HL-60/S4 treated with retinoic acid at 250 ng/mL for 4 days and 3 days (cell line): ENCODE measurements at regions not wholly inside any gene's neighbourhood (a gene's known extent, or its start where the extent isn't known, plus 50 kb on each side); places are given as distances from the start of the nearest gene placed in this dataset.
"Not testable (repeated sequence)": the region's sequence is repeated elsewhere in the genome, so short reads cannot be mapped to it uniquely, and the experiment has no call there.

Experiments used
- in situ Hi-C: fragments of 300-500 bp; cut with MboI; formaldehyde crosslinking; loops from 2 replicates; pipeline ENCODE4 v1.7.0; 2022; ENCODE audit warnings: low sequenced_read_pairs

DNA sequence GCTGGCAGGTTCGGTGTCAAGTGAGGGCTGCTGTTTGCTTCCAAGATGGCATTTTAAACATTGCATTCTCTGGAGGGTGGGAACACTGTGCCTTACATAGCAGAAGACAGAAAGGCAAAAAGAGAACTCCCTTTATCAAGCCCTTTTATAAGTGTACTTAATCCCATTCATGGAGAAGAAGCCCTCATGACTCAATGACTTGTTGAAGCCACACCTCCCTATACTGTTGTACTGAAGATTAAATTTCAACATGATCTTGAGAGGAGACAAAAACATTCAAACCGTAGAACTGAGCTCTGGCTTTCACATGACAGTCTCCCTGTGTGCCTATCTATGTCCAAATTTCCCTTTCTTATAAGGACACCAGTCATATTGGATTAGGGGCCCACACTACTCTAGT lies 443.4 kb upstream of the CDIN1 start:
- in situ Hi-C loops: no loop called here

DNA sequence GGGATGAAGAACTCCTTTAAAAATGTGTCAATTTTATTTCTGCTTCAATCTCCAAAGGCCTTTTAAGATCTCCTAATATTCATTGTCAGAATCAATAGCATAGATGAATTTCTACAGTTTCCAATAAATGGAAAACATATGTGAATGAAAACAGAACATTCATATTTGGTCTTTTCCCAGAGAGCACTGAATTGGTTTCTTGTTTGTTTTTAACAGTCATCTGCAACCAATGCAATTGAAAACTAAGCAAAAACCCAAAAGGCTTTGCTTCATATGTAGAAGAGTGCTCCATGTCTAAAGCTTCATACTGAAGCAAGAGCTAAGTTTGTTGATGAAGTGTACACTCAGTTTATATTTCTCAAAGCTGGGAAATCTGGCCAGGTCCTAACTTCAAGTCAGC lies 426.5 kb upstream of the CDIN1 start:
- in situ Hi-C loops: no loop called here

DNA sequence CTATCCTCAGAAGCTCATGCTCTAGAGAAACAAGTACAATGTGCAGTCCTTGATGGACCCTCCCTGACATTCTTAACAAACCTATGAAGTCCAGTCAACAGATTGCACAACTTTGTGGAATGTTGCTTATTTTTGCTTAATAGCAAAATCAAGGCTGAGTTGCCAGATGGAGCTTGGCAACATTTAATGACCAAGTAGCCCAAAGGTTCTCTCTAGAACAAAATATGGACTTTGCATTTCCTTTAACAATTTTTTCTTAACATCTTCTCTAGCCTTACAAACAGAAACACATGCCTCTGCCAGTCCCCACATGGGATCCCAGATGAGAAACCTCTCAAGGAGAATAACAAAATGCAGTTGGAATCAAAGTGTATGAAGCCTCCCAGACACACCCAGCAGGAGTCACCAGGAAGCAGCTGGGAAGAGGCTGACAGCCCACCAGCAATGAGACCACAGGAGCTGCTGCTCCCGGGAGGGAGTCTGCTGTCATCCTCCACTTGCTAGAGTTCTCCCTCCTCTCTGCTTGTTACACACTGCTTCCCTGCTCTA lies 422.5 kb upstream of the CDIN1 start:
- in situ Hi-C loops: no loop called here

DNA sequence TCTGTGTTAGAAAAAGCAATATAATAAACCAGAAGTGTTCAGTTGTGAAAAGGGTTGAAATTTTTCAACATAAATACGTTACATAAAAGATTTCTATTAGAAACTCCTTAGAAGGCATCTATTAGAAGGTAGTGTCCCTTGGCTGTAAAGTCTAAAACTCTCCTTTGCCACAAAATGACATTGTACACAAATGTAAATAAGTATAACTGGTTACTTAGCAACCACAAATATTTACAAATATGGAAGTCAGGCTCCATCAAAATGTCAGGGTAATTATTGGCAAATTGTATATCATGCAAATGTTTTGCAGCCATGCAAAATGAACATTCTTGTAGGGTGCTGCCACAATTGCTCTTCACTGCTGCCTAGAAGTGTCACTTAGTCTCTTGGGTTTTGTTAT lies 419.1 kb upstream of the CDIN1 start:
- in situ Hi-C loops: no loop called here

DNA sequence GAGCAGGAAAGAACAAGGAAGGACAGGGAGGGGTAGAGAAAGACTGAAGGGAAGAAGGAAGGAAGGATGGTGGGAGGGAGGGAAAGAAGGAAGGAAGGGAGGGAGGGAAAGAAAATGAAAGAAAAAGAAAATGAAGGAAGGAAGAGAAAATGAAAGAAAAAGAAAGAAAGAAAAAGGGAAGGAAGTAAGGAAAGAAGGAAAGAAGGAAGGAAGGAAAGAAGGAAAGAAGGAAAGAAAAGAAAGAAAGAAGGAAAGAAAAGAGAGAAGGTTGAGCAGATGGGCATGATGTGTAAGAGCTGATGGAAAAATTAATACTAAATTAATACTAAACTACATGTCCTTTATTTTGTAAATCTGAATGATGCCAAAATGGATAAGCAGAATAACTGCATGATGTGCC lies 418.3 kb upstream of the CDIN1 start:
- in situ Hi-C loops: no loop called here

DNA sequence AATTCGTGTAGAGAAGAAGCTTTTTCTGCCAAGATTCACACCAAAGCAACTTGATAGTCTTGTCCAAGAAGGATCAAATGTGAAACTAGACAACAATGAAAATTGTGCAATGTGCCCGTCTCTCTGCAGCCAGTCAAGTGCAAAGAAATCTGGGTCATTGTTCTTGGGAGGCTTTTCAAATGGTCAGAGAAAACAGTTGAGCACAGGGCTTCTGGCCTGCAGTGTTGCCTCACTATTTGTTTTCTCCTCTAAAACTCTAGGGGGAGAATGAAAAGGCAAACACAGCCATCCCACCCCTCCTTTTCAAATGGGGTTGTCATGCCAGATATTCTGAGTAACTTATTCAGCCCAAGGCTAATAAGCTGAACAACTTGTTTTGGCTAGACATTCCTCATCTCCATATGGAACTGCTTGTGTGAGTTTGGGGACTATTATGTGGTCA lies 417.6 kb upstream of the CDIN1 start:
- in situ Hi-C loops: no loop called here

DNA sequence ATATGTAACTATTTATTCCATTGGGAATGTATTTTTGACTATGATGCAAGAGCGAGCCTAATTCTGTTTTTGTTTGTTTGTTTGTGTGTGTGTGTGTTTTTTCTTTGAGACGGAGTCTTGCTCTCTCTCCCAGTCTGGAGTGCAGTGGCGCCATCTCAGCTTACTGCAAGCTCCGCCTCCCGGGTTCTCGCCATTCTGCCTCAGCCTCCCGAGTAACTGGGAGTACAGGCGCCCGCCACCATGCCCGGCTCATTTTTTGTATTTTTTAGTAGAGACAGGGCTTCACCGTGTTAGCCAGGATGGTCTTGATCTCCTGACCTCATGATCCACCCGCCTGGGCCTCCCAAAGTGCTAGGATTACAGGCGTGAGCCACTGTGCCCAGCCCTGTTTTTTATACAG lies 415.4 kb upstream of the CDIN1 start:
- in situ Hi-C loops: not testable (repeated sequence)

DNA sequence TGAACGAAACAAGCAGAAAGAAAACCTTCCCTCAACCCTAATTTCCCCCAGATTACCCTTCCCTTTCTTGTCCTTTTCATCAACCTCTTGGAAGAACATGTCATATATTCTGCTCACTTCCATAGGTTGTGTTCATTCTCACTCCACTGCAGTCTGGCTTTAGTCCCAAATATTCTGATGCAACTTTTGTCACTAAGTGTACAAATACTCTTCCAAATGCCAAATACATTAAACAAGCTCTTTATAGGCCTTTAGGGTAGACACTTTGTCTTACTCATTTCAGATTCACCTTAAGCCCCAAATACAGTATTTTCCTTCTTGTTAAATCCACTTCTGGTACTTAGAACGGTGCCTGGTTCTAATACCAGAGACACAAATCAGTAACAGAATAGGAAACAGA lies 406.5 kb upstream of the CDIN1 start:
- in situ Hi-C loops: no loop called here

DNA sequence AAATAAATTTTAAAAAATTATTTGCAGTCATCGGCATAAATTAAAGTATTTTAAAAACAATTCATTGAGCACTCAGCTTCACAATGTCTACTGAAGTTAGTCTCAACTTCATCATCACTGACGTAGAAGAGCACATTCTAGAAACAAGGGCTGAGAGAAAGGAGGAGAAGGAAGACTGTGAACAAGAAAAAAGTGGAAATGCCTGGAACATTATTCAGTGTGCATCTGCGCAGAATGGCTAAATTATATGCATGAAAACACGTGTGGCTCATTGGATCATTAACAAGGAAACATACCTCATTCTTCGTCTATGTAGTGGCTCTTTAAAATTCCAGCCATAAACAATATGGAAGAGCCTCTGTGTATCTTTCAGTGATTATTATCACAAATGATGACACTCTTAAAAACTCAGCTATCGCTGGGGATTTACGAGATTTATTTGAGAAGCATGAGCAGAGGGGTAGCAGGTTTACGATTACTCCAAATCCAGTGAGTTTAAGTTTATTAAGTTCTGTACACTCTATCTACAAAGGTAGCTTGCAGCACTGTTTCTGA lies 404.2 kb upstream of the CDIN1 start:
- in situ Hi-C loops: no loop called here

DNA sequence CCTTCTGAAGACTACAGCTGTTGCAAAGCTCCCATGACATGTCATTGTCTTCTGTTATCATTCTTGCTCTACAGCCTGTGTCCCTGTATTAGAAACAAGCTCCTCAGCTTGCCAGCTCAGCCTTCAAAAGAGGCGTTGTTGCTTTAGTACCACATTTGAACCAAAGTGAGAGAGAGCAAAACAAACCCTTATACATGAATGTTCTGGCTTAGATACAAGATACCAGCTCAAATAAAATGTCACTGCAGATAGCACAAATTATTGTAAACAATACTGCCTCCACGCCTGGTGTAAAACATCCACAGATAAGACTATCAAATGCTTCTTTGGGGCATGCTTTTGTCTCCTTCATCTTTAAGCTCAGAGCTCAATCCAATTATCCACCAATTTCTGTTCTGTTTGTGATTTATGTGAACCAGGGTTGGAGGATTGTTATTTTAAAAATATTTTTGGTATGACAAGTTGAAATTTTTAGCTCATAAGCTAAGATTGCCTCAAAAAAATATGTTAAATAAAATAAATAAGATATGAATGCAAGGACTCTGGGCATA lies 403.6 kb upstream of the CDIN1 start:
- in situ Hi-C loops: no loop called here

DNA sequence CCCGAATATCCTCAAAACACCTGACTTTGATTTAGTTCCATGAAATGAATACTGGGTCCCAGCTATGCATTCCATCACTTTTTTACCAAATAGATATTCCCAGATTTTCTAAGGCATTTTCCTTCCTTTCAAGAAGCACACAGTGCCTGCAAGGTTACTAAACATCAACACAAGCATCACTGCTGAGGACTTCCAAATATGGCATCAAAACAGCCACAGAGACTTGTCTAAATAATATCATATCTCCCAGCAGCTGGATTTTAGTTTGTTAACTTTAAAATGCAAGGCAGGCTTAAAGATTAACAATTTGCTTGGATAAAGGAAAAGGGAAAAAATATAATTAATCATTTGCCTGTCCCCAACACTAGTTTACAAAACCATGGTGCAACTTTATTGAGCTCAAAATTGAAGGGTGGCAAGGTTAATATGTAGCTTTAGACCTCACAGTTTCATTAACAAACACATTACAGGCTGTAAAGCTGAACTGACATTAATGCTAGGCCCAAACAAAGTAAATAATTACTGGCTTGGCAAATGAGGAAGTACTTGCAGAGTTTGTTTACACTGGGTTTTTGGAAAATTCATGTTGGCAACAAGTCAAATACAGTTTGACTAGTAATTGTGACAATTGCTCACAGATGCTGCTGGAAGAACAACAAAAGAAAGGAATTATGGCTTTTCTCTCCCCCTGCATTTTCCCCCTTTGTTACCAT lies 401.7 kb upstream of the CDIN1 start:
- in situ Hi-C loops: no loop called here

DNA sequence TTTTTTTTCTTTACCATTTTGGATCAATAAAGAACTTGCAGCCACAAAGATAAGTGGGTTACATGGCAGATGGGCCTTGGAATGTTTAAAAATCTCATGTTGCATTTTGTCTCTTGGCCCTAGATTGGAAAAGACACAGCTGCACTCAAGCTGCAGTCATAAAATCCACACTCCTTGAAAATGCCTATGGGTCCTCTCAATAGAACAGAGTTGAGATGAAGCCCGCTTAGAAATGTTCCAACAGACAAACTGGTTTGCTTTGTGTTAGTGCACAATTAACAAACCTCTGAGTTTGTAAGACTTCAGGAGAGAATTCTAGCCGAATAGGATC lies 401.2 kb upstream of the CDIN1 start:
- in situ Hi-C loops: no loop called here

DNA sequence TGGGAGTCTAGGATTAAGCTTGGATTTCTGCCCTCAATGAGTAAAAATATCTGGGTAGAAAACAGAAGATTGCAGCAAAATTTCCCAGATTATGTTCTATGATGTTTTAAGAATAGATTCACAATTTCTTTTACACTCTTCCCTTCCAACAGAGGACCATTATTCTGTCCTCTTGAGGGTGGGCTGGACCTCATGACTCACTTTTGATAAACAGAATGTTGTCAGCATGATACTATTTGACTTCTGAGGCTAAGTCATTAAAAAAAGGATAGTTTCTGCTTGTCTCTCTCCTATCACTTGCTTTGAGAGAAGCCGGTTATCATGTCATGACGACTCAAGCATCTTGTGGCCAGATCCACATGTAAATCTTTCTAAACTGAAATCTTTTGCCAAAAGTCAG lies 396.2 kb upstream of the CDIN1 start:
- in situ Hi-C loops: no loop called here

DNA sequence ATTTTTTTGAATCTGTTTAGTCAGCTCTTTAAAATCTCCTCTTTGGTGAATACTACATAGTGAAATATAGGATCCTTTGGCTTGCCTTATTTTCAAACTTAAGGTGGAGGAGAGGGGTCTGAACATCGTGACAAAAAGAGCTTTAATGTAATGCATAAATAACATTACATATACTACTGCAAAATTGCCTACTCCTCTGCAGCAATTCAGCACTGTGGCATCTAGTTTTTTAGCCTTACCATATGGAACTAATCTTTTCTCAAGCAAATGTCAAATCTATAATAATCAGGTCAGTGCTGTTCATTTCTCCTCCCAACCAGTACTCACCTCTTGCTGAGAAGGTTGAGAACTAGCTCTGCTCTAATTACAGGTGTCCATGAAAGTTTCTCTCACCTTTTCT lies 394.0 kb upstream of the CDIN1 start:
- in situ Hi-C loops: no loop called here

DNA sequence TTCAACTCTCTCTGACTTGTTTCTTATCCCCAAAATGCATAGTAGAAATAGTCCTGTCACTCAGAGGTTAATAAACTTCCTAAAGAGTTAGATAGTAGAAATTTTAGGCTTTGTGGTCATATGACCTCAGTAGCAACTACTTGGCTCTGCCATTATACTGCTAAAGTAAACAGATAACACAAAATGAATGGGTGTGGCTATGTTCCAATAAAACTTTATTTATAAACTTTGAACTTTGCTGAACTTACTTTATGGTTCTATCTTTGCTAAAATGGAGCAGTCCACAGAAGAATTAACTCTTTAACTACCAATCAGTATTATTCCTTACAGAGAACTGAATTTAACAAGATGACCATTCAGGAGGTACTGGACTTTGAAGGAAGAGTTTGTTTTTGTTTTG lies 393.6 kb upstream of the CDIN1 start:
- in situ Hi-C loops: no loop called here

DNA sequence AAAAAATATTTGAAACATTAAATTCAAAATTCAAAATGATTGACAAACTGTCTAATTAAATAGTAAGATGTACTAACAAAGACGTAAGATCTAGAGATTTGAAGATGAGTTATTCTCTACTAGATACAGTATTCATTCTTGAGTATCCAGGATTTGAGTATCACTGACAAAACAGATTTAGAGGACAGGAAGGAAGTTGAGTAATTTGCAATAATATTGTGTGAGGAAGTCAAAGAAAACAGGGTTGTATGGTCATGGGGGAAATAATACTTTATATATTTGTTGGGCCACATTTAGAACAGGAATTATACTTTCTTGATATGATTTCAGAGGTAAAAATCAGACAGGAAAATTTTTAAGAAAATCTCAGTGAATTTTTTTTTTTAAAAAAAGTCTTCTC lies 393.1 kb upstream of the CDIN1 start:
- in situ Hi-C loops: no loop called here

DNA sequence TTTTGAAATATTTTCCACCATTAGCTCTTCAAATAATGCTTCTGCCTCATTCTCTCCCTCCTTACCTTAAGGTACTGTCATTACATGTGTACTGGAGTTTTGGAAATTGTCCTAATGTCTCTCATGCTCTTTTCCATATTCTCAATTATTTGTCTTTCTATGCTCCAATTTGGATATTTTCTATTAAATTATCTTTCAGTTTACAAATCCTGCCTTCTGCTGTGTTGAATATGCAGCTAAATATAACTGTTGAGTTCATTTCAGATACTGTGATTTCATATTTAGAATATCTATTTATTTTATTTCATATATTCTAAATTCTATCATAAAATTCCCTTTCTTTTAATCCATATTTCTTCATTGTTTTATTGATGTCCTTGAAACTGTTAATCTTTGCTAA lies 388.0 kb upstream of the CDIN1 start:
- in situ Hi-C loops: no loop called here

DNA sequence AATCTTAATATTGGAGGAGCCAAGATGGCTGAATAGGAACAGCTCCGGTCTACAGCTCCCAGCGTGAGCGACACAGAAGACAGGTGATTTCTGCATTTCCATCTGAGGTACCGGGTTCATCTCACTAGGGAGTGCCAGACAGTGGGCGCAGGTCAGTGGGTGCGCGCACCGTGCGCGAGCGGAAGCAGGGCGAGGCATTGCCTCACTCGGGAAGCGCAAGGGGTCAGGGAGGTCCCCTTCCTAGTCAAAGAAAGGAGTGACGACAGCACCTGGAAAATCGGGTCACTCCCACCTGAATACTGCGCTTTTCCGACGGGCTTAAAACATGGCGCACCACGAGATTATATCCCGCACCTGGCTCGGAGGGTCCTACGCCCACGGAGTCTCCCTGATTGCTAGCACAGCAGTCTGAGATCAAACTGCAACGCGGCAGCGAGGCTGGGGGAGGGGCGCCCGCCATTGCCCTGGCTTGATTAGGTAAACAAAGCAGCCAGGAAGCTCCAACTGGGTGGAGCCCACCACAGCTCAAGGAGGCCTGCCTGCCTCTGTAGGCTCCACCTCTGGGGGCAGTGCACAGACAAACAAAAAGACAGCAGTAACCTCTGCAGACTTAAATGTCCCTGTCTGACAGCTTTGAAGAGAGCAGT lies 383.9 kb upstream of the CDIN1 start:
- in situ Hi-C loops: not testable (repeated sequence)

DNA sequence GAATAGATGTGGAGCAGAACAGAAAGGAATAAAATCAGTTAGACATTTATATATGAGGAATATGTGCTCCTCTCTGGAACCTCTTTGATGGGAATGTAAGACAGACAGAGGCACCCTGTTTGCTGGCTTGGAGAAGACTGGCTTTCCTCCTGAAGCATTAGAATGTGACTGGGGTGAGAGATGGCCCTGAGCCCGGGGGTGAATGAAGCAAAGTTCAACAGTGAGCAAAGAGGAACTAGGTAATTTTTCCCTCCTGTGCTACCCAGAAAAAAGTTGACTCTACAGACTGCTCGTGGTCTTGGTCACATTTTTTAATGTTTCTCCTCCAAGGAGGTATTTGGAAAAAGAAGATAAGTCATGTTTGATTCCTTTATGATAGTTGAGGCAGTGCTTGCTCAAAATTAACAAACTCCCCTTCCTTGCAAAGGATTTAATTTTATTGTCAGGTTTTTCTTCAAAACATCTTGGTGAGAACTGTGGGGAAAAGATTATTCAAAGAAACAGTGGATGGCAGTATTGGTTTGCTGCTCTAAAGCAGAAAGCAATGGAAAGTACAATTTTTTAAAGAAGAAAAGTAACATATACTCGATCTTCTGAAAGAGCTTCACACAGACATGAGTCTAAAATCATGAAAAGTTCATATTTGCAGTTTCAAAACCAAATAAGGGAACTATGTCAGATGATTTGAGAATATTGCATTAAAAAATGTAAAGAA lies 370.4 kb upstream of the CDIN1 start:
- in situ Hi-C loops: no loop called here

DNA sequence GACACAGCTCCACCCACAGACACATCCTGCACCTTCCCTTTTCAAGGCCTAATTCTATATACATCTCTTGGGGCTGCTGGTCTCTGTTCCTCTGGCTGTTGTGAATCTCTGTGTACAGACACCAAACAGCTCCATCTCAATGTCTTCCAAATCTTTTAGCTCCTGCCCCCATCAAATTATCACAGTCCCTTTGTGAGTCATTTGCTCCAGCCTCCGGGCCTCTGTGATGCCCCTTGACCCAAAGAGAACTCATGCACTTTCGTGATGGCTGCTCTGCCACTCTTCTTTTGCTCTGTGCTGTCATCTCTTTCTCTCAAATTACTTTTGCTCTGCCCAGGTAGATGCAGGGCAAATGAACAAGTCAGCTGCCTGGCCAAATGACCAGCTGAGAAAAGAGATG lies 369.0 kb upstream of the CDIN1 start:
- in situ Hi-C loops: no loop called here

DNA sequence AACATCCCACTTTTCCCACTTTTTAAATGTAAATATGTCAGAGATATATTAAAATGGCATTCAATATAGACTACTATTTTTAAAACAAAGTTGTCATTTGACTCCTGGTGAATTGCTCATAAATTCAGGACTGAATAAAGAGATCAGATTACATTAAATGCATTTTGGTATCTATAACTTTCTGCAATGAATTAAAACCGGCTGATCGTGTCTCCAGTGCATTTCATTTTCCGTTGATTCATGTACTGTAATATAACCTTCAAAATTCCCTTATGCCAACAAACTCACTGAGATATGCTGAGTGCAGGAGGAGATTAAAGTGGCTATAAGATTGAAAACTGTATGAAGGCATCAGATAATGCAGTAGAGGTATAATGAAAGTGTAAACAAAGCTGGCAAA lies 361.1 kb upstream of the CDIN1 start:
- in situ Hi-C loops: no loop called here

DNA sequence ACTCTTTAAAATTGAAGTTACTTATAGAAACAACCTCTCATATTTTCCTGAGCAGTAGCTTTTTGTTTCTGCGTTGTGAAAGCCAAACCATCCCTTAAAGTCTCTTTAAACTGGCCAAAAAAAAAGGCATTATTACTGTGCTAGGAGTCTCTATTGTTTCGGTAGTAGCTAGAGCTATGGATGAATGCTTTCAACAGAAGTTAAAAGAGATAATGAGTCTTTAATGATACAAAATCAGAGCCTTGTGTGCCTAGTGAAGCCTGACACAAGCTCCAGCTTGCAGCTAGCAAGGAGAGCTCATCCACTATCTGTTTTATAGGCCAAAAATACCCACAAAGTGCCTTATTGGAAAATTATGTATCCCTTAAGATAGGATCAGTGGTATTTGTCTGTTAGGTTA lies 360.4 kb upstream of the CDIN1 start:
- in situ Hi-C loops: no loop called here
